Stomach (tissue), 4 donors: ENCODE measurements at regions not wholly inside any gene's neighbourhood (a gene's known extent, or its start where the extent isn't known, plus 50 kb on each side); places are given as distances from the start of the nearest gene placed in this dataset.

ENCODE experiments used
- POLR2A ChIP-seq, 4 donors: fragments of 450-650 bp; IDR thresholded peaks; one replicate each; pipeline ENCODE4 v1.6.1; 2016; ENCODE audit warnings: antibody characterized with exemption in 4 of 4, control low read depth in 2 of 4, mild to moderate bottlenecking in 1 of 4, moderate library complexity in 1 of 4
- POLR2AphosphoS5 ChIP-seq, 3 donors: sonication (generic); formaldehyde crosslinking; IDR thresholded peaks; one replicate each; pipeline ENCODE4 v1.6.1; 2016; ENCODE audit warnings: antibody characterized with exemption in 3 of 3
- TF ChIP-seq, protein P1 (sequence below), 7 experiments: fragments of 450-650 bp in 4 of 7; fragments of 200-600 bp in 3 of 7; sonication (generic) in 3 of 7; IDR thresholded peaks; one replicate each; pipeline ENCODE4 v1.5.1; 2016 to 2019; ENCODE audit warnings: antibody characterized with exemption in 7 of 7, control low read depth in 2 of 7, mild to moderate bottlenecking in 1 of 7

DNA sequence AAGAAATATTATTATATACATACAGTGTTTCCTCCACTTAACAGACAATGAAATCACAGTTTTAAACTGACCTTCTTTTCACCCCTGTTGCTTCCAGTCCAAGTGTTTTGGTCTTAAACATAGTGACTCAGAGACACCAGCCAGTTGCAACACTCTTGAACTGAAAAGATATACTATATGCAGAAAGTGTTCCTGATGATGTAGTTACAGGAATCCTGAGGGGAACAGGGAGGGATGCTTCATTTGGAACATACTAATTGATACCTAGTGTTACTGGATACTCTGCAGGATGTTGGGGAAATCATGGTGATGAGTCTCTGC is 420.8 kb downstream of the CCDC91 start:
- TF ChIP-seq POLR2A (IDR thresholded peaks at IDR 0.05), result no peak
- TF ChIP-seq, protein P1, sequence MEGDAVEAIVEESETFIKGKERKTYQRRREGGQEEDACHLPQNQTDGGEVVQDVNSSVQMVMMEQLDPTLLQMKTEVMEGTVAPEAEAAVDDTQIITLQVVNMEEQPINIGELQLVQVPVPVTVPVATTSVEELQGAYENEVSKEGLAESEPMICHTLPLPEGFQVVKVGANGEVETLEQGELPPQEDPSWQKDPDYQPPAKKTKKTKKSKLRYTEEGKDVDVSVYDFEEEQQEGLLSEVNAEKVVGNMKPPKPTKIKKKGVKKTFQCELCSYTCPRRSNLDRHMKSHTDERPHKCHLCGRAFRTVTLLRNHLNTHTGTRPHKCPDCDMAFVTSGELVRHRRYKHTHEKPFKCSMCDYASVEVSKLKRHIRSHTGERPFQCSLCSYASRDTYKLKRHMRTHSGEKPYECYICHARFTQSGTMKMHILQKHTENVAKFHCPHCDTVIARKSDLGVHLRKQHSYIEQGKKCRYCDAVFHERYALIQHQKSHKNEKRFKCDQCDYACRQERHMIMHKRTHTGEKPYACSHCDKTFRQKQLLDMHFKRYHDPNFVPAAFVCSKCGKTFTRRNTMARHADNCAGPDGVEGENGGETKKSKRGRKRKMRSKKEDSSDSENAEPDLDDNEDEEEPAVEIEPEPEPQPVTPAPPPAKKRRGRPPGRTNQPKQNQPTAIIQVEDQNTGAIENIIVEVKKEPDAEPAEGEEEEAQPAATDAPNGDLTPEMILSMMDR (IDR thresholded peaks at IDR 0.05), result no peak
- no peak for TF ChIP-seq POLR2AphosphoS5 (IDR thresholded peaks at IDR 0.05)
